ENCODE measurements at regions not wholly inside any gene's neighbourhood (a gene's known extent, or its start where the extent isn't known, plus 50 kb on each side); places are given as distances from the start of the nearest gene placed in this dataset.

DNA sequence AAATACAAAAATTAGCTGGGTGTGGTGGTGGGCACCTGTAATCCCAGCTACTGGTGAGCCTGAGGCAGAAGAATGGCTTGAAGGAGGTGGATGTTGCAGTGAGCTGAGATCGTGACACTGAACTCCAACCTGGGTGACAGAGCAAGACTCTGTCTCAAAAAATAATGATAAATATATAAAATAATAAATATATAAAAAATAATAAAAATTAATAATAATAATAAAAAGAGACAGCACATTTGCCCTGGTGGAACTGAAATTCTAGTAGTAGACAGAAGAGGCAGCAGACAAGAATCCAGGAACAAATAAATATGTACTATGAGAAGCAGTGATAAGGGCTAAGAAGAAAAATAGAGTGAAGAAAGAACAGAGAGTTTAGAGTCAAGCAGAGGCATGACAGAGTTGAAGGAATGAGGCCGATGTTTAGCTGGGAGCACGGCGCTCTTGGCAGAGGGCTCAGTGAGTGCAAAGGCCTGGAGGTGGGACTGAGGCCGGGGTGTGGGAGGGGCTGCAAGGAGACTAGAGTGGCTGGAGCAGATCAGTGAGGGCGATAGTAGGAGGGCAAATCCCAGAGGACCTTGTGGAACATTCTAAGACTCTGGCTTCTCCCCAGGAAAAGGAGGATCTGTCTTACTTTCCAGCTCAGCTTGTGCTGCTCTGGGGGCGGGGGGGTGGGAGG, 410.3 kb downstream of the MN1 start:
- DNase-seq (ENCODE audit: low read depth): no peak

DNA sequence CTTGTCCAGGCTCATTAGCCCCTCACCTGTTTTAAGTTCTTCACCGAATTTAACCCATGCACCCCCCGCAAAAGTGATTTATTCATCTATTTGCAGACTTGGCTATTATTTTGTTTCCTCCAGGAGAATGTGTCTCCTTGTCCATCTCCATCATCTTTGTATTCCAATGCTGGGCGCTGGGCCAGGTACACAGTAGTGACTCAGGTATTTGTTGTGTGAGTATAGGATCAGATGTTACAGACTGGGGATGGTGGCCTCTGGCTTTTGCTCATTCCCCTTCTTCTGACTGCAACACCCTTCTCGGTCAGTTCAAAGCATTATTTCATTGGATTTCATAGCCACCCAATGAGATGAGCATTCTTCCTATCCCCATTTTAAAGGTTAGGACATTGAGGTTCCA, 408.2 kb downstream of the MN1 start:
- DNase-seq (ENCODE audit: low read depth): no peak

DNA sequence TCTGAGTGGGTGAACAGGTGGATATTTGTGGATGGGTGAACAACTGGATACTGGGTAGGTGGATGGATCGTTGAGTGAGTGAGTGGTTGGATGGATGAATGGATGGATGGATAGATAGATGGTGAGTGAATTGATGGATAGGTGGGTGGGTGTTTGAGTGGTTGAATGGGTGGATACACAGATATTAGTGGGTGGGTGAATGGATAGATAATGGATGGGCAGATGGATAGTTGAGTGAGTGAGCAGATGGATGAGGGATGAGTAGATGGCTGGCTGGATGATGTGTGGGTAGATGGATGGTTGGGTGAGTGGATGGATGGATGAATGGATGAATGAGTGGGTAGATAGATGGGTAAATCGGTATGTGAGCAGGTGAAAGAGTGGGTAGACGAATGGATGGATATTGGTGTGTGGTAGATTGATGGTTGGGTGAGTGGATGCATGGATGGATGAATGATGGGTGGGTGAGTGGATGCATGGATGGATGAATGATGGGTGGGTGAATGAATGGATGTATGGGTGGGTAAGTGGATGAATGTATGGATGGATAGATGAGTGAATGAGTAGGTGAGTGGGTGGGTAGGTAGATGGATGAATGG, 406.7 kb downstream of the MN1 start:
- DNase-seq (ENCODE audit: low read depth): no peak

DNA sequence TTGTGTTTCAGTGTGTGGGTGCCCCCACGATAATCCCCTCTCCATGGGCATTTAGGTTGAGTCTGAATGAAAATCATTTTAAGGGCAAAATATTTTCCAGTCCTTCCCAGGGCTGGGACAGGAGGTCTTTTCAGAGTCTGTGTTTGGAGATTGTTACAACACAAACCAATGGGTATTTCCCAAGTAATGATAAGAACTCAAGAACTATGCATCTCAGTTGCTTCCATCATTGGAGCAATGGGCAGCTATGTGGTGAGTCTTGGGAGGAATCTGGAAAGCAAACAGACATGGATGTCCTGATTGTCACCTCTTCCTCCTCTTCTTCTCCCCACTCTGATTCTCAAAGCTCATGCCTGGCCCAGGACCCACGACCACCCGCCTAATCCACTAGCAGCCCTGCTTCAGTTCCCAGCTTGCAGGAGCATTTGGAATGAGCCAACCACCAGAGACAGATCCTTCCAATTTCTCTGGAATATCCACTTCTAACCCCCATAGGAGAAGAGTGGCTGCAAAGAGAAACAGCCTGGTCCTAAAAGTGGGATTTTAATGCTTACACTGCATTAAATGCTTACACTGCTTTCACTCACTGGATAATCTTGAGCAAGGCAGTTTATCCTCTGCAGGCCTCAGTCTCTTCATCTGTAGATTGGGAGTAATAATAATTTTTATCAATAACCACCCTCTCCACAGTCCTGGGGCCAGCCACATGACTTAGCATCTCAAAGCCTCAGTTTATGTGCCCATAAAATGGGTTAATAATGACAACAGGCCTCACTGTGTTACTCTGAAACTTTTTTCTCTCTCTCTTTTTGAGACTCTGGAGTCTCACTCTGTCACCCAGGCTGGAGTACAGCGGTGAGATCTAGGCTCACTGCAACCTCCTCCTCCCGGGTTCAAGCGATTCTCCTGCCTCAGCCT, 404.3 kb downstream of the MN1 start:
- DNase-seq (ENCODE audit: low read depth): no peak

DNA sequence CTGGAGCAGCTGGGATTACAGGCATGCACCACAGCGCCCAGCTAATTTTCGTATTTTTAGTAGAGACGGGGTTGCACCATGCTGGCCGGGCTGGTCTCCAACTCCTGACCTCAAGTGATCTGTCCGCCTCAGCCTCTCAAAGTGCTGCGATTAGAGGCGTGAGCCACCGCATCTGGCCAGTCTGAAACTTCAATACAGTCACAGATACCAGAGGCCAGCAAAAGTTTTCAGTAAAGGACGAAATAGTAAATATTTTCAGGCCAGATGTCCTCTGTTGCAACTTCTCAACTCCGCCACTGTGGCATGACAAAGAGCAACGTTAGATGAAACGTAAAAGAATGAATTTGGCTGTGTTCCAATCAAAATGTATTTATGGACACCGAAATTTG, 403.6 kb downstream of the MN1 start:
- no peak for DNase-seq (ENCODE audit: low read depth)

DNA sequence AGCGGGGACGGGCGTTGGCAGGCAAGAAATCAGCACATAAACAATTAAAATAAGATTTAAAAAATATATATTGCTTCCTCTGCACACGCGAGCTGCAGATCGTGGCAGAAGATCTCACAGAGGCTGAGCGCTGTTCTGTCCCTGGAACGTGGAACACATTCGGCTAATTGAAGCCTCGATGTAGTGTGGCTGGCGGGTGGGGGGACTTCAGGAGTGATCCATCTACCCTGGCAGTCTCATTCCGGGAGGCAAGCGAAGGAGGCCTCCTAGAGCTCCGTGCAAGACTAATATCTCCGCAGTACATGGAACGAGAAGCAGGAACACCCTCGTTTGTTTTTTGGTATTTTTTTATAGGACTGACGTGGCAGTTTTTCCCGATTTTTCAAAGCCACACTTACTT, 402.4 kb downstream of the MN1 start:
- no peak for DNase-seq (ENCODE audit: low read depth)

DNA sequence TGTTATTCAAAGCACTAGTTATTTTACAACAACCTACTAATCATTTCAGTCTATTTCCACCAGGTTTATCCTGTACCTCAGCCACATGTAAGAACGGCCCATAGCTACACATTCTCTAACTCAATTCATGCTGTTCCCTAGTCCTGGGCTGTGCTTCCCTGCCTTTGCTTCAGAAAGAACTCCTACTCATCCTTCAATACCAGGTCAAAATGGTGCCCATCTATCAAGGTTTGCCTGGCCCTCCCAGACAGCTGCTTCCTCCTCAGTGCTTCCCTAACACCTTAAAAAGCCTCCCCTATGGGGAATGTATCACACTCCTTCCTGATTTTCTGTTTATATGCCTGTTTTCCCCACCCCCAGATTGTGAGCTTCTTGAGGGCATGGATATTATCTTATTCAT, 400.7 kb downstream of the MN1 start:
- no peak for DNase-seq (ENCODE audit: low read depth)

DNA sequence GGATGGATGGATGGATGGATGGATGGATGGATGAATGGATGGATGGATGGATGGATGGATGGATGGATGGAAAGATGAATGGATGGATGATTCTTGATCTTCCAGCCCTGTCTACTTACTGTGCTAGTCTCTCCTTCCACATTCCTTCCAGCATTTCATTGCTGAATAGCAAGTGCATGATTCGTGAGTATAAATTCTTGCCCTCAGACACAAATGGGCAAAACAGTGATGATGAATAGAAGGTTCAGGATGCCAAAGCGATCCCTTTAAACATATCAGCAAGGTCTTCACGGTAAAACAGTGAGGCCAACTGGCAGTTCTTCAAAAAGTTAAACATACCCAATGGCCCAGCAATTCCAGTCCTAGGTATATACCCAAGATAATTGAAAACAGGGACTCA, 400.2 kb downstream of the MN1 start:
- DNase-seq (ENCODE audit: low read depth): no peak

DNA sequence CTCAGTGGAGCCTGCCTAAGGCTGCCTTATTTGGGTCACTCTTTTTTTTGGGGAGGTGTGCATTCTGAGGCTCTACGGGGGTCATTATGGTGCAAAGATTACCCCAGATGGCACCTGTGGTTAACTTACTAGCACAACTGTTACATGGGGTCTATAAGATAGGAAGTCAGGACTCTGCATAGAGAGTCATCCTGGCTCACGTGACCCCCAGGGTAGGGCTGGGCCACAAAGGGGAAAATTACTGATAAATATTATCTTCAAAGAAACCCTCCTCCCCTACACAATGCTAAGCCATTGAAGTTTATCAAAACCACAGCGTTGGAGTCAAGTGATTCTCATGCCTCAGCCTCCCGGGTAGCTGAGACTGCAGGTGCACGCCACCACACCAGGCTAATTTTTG, 397.1 kb downstream of the MN1 start:
- DNase-seq (ENCODE audit: low read depth): no peak

DNA sequence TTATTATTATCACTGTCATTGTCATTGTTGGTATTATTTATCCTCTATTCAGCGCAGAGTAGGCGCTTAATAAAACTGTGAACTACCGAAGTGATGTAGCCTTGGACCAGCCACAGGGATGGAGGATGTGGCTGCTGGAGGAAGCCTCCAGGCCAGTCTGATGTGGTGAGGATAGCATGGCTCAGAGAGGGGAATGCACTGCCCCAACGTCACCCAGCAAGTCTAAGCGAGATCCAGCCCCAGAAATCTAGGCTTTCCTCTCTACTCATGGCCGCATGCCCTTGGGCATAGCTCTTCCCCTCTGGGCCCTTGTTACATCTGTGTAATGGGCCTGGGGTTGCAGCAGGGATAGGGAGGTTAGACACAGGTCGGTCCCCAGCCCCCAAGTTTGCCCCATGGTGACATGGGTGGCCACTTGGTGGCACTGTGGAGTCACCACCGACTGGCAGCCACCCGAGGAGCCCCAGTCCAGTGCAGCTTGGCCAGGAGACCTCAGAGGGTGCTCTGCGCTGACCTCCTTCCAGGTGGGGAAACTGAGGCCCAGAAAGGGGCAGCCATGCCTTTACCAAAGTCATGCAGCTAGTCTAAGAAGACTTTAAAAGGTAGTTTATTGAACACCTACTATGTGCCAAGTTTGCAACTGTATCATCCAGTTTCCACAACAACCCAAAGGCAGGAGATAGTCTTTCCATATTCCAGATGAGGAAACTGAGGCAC, 395.7 kb downstream of the MN1 start:
- no peak for DNase-seq (ENCODE audit: low read depth)

DNA sequence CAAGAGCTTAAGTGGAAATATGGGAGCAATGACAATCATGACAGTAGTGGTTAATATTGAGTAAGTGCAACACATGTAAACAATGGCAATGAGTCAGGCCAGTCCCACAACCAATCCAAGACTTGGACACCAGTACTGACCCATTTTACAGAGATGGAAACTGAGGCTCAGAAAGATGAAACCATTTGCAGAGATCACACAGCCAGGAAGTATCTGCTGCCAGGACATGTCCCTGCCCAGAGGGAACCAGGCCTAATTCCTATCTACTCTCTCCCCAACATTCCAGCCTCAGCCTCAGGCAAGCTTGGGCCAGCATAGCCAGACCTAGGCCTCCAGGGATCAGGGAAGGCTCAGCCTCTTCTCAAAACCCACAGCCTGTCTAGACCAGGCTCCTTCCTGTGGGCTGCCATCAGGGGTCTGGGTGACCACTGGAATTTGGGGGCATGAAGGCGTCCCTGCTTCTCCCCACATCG, 395.1 kb downstream of the MN1 start:
- no peak for DNase-seq (ENCODE audit: low read depth)

DNA sequence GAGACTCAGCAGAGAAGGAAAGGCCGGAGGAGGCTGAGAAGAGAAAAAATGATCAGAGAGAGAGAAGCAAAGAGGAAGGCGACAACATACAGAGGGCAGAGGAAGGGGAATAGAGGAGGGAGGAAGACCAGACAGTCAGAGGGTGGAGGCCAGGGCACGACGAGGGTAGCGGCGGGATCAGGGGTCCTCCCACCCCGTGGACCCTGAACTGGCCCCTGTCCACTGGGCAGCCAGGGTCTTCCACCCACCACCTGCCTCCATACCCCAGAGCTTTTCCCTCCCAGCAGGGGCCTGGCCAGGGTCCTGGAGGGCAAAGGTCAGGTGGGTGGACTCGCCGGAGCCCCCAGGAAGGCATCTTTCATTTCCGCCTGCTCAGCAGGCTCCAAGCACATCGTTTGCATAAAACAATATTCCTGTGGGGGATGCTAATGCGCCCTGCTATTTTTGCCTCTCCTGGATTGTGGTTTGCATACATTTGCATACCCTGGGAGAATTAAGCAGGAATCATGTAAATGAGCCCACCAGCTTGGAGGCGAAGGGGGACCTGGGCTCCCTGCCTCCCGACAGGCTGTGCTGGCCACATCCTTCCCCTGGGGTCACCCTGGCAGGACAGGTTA, 394.1 kb downstream of the MN1 start:
- DNase-seq (ENCODE audit: low read depth): no peak

DNA sequence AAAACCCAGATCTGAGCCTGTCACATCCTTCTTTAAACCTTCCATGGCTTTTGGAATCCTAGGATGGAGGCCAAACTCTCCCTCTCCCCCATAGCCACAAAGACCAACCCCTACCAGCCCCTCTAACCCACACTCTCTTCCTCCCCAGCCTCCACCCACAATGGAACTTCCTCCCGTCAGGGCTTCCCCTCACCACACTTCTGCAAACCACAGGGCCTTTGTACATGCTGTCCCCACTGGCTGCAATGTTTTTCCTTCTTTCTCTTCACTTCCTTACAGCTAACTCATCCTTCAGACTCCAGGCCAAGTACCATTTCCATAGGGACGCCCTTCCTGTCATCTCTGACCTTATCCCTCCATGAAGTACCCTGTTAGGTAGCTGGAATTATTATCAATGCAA, 393.5 kb downstream of the MN1 start:
- no peak for DNase-seq (ENCODE audit: low read depth)

DNA sequence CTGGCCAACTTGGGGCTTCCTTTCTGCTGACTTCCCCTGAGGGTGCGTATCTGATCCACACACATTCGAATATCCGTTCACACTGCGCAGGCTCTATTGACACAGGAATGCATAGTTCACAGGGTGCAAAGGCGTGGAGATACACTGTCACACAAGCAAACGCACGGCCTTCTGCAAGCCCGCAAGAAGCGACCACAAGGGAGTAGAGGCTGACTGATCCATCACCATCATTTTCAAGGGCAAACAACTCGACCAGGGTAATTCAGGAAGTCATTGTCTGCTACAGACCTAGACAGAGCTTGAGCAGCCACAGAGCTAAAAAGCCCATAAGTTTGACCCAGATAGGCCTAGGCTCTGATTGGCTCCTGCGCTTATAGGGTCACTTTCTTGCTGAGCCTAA, 392.3 kb downstream of the MN1 start:
- no peak for DNase-seq (ENCODE audit: low read depth)

DNA sequence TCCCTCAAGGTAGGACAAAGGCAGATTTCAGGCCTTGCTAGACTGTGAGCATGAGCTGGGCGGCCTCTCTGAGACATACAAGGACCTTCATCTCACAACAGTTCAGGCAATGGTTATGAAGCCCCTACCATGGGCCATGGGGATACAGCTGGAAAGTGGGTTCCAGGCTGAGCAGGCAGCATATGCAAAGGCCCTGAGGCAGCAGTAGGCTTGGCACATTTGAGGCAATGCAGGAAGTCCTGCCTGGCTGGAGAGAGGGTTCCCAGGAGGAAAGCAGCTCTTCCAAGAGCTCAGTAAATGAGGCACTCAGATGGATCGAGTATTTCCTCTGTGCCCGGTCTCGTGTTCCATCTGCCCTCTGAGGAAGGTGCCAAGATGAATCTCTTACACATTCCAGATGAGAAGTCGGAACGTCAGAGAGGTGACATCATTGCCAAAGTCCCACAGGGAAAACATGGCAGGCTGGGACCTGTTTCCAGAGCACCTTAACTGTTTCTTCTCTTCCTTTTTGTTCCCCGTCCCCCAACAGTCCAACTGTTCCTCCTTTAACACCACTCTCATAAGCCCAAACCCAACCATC, 388.6 kb downstream of the MN1 start:
- no peak for DNase-seq (ENCODE audit: low read depth)

DNA sequence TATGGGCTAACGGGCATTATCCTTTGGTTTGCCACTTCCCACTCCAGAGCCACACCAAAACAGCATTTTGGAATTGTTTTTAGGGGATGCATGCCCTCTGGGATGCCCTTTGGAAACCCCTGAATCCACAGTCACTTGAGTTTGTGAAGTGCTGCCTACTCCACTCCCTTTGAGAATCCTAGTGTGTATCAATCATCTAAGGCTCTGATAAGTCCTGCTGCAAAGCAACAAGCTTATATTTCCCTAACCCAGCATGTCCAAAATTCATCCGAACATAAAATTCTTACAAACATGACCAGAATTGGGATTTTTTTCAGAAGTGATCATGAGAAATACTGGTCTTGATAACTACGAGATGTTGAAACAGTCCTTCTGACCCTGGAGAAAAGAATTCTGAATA, 387.9 kb downstream of the MN1 start:
- no peak for DNase-seq (ENCODE audit: low read depth)

DNA sequence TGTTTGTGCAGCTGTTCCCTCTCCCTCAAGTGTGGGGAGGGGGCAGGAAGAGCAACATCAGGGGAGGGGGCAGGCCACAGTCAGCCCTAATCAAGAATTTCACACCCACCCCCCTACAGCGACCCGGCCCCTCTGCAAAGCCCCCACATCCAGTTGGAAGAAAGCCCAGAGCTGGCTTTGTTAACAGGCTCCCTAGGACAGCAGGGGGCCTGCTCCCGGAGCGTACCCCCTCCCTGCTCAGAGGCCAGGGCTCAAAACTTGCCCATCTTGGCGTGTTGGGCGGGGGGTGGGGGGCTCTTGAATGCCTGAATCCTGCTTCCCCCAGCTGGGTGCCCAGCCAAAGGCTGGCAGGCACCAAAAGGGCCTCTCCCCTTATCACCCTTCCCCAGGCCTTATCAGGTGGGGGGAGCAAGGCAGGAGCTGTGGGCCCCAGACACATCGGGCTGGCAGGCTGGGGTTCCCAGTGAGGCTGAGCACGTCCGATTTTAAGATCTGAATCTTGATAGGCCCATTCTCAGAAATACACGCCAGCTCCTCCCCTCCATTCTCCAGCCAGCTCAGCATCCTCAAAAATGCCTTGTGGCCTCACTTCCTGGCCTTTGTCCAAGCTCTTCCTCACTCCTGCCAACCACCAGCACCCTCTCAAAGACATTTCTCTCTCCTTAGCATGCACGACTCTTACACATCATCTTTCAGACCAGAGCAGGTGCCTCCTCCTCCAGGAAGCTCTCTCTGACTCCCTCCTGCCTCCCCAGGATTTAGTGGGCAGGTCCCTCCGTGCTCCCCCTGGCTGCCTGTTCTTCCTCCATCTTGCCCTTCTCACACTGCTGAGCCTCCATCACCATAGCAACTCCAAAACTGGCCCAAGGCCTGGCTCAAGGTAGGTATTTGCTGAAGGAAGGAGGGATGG, 384.8 kb downstream of the MN1 start:
- DNase-seq (ENCODE audit: low read depth): peak; percentile 75

DNA sequence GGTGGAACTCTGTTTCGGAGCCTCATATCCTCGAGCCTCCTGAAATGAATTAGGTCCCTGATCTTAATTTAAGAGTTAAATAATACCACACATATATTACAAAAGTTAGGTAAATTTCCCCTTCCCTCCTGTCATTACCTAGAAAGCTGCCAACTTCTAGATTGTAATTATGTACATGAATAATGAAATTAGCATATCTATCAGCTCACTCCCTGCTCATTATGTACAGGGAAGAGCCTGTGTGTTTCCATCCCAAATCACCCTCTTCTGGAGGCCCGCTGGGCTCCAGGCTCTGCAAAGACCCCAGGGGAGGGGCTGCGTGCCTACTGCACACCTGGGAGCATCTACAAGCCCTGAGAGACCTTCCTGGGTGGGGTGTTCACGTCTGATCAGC, 384.1 kb downstream of the MN1 start:
- no peak for DNase-seq (ENCODE audit: low read depth)

DNA sequence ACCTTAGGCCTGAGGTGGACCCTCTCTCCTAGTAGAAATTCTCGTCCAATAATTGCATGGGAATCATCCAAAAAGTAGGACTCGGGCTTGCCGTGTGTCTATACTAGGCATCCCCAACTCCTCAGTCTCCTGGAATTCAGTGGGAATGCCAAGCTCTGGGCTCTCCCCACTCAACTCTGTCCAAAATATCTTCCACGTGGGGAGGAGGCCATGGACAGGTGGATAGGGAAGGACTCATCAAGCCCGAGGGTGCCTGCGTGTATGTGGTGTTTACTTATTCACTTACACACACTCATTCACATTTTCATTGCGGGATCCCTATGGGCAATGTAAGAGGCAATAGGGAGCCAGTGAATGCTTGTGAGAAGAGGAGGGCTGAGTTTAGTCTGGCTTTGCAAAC, 383.3 kb downstream of the MN1 start:
- DNase-seq (ENCODE audit: low read depth): no peak

DNA sequence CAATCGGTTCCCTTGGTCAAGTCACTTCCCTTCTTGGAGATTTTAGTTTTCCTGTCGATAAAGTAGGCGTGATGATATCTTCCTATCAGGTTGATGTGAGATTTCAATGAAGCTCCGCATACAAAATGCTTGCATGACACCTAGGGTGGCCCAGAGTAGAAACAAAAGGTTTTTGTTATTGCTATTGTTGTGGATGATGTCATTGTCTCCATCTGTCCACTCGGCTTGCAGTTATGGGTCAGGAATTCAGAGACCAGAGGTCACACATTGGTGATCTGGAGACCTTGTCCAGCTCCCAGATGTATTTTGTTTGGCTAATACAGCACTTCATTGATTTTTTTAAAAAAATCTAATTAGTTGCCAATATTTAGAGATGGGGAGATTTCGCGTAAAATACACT, 382.1 kb downstream of the MN1 start:
- DNase-seq (ENCODE audit: low read depth): no peak

Measured in fibroblast of the conjunctiva (primary cell).